ENCODE measurements at regions not wholly inside any gene's neighbourhood (a gene's known extent, or its start where the extent isn't known, plus 50 kb on each side); places are given as distances from the start of the nearest gene placed in this dataset.

DNA sequence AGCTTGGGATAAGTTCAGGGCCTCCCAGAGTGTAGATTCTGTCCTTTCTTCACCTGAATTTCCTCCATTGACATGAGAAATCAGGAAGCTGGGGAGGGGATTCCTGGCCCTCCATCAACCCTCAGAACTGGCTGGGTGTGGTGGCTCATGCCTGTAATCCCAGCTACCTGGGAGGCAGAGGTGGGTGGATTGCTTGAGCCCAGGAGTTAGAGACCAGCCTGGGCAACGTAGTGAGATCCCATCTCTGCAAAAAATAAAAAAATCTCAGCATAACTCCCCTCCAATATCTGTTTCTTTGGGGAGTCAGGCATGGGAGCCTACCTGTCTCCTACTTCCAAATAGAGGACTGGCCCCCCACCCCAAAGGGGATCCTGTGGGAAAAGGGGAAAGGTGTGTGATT, 59.8 kb upstream of the TBX3 start:
- no peak for TF ChIP-seq FOSL1 (IDR thresholded peaks at IDR 0.05; ENCODE audit: low read depth)
- no peak for TF ChIP-seq ELF1 (IDR thresholded peaks at IDR 0.05; ENCODE audit: borderline replicate concordance, low read depth)
- TF ChIP-seq SIN3A (IDR thresholded peaks at IDR 0.05; ENCODE audit: low read depth) = no peak
- TF ChIP-seq SP1 (IDR thresholded peaks at IDR 0.05; ENCODE audit: low read depth) = no peak
- TF ChIP-seq SRF (IDR thresholded peaks at IDR 0.05; ENCODE audit: low read depth) = no peak
- Histone ChIP-seq H3K4me1 (ENCODE audit: control insufficient read depth in 1 of 2, insufficient read depth in 2 of 2, low read length in 2 of 2) (no peaks in the 10 kb centered on the region; a peak in 1 of 4 replicates), H3K4me2 (ENCODE audit: low read length) (no peak overlapping the region), H3K27ac (ENCODE audit: low read depth, low read length) (no peak overlapping the region), H3K9me3 (ENCODE audit: control insufficient read depth in 1 of 2, insufficient read depth in 1 of 2, low read depth in 1 of 2, low read length in 2 of 2) (no peaks in the 10 kb centered on the region), H3K79me2 (ENCODE audit: insufficient read depth, low read length) (no peaks in the 10 kb centered on the region), H3K27me3 (ENCODE audit: insufficient read depth, low read length) (no peaks in the 10 kb centered on the region), H3K4me3 (replicated peaks in 1 of 2; ENCODE audit: low read depth in 1 of 2, low read length in 2 of 2) (no peak overlapping the region), H3K9ac (ENCODE audit: low read length) (no peak overlapping the region), H2AFZ (ENCODE audit: low read depth, low read length, poor library complexity, severe bottlenecking) (no peak overlapping the region), H3K9me2 (ENCODE audit: insufficient read depth) (no peaks in the 10 kb centered on the region), H4K20me1 (ENCODE audit: insufficient read depth) (no peaks in the 10 kb centered on the region), H3K36me3 (ENCODE audit: control insufficient read depth in 1 of 2, insufficient read depth in 2 of 2, low read length in 2 of 2) (no peaks in the 10 kb centered on the region)
- intact Hi-C loops (cut with micrococcal nuclease) = no loop called here
- no TSS peak for BruUV-seq (replicated peaks)
- no peak for DNase-seq (ENCODE audit: low read depth, low spot score)
- ATAC-seq = no peak
- ChIA-PET CTCF (no interaction called here), POLR2A (no interaction called here), RAD21 (ENCODE audit: low non-redundant PET in 1 of 2, low total read pairs in 2 of 2, uncharacterized antibody in 2 of 2, unreplicated experiment in 2 of 2) (no interaction called here)

DNA sequence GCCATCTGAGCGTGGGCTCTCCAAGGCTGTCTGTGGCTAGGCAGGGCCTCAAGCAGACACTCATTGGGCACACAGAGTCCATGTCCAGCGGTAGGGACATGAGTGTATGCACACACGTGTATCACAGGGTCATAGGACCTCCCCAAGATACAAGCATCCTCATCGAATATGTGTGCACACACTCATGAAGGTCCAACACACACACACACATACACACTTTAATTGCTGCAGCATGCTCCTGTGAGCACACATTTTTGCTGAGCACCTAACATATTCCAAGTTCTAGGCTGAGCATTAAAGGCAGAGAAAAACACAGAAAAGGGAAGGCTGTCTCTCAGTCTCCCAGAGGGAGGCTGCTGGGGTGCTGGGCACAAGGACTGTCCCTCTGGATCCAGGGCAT, 59.3 kb upstream of the TBX3 start:
- no peaks in the 10 kb centered on the region for H4K20me1 ChIP-seq (ENCODE audit: insufficient read depth)
- intact Hi-C loops (cut with micrococcal nuclease) = no loop called here
- ChIA-PET CTCF (no interaction called here), POLR2A (no interaction called here), RAD21 (ENCODE audit: low non-redundant PET in 1 of 2, low total read pairs in 2 of 2, uncharacterized antibody in 2 of 2, unreplicated experiment in 2 of 2) (no interaction called here)
- BruUV-seq (replicated peaks) = no TSS peak
- DNase-seq (ENCODE audit: low read depth, low spot score) = no peak
- H3K9me2 ChIP-seq (ENCODE audit: insufficient read depth) = no peaks in the 10 kb centered on the region
- H3K36me3 ChIP-seq (ENCODE audit: control insufficient read depth in 1 of 2, insufficient read depth in 2 of 2, low read length in 2 of 2) = no peaks in the 10 kb centered on the region
- no peaks in the 10 kb centered on the region for H3K79me2 ChIP-seq (ENCODE audit: insufficient read depth, low read length)
- H3K4me3 ChIP-seq (replicated peaks in 1 of 2; ENCODE audit: low read depth in 1 of 2, low read length in 2 of 2) = no peak overlapping the region
- TF ChIP-seq SIN3A (IDR thresholded peaks at IDR 0.05; ENCODE audit: low read depth) (no peak), JUND (IDR thresholded peaks at IDR 0.05) (no peak), ELF1 (IDR thresholded peaks at IDR 0.05; ENCODE audit: borderline replicate concordance, low read depth) (no peak), YY1 (IDR thresholded peaks at IDR 0.05; ENCODE audit: extremely low read depth, insufficient replicate concordance, low read depth, low read length) (no peak), CEBPB (IDR thresholded peaks at IDR 0.05; ENCODE audit: low read depth) (no peak), TCF7L2 (IDR thresholded peaks at IDR 0.05; ENCODE audit: borderline replicate concordance, extremely low read depth, insufficient read depth, insufficient read length) (no peak), CBX3 (IDR thresholded peaks at IDR 0.05; ENCODE audit: low read depth) (no peak), RAD21 (IDR thresholded peaks at IDR 0.05; ENCODE audit: low read depth) (no peak), SRF (IDR thresholded peaks at IDR 0.05; ENCODE audit: low read depth) (no peak)
- no peak overlapping the region for H3K27ac ChIP-seq (ENCODE audit: low read depth, low read length)
- no peaks in the 10 kb centered on the region for H3K9me3 ChIP-seq (ENCODE audit: control insufficient read depth in 1 of 2, insufficient read depth in 1 of 2, low read depth in 1 of 2, low read length in 2 of 2)
- ATAC-seq = no peak
- H3K4me2 ChIP-seq (ENCODE audit: low read length) = no peak overlapping the region
- no peak overlapping the region for H3K9ac ChIP-seq (ENCODE audit: low read length)
- H2AFZ ChIP-seq (ENCODE audit: low read depth, low read length, poor library complexity, severe bottlenecking) = no peak overlapping the region
- no peaks in the 10 kb centered on the region for H3K27me3 ChIP-seq (ENCODE audit: insufficient read depth, low read length)
- peaks cover 0 to 5% of the 10 kb centered on the region in 2 experiments; a peak in 2 of 4 replicates for H3K4me1 ChIP-seq (ENCODE audit: control insufficient read depth in 1 of 2, insufficient read depth in 2 of 2, low read length in 2 of 2)

Measured in HCT116 (cell line).